Stimulated activated CD4-positive, alpha-beta T cell treated with anti-CD3 and anti-CD28 coated beads, Interleukin-1b, Interleukin-23, amount 100 ng/mL, for 4 hours (primary cell): ENCODE measurements at regions not wholly inside any gene's neighbourhood (a gene's known extent, or its start where the extent isn't known, plus 50 kb on each side); places are given as distances from the start of the nearest gene placed in this dataset.

Experiments used
- DNase-seq, 2 donors: peaks; one replicate each; pipeline ENCODE4 v3.0.0-alpha.2; 2020; ENCODE audit warnings: low read depth in 2 of 2

DNA sequence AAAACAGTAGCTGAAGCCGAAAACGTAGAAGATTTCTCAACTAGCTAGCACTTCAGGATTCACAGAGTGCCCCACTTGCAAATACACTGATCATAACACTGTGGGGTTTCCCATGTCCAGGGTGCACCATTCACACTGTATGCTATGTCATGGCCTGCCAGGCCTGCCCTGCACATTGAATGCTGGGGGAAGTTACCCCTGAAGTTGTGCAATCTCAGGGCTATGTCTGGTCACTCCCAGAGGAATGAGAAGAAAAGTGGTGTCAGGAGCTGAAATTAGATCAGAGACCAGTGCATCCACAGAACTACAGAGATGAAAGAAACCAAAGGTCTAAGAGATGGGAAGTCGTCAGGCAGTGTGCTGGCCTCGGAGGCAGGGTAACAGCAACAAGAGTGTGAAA, 196.8 kb downstream of the RAP2A start:
- DNase-seq = no peak

DNA sequence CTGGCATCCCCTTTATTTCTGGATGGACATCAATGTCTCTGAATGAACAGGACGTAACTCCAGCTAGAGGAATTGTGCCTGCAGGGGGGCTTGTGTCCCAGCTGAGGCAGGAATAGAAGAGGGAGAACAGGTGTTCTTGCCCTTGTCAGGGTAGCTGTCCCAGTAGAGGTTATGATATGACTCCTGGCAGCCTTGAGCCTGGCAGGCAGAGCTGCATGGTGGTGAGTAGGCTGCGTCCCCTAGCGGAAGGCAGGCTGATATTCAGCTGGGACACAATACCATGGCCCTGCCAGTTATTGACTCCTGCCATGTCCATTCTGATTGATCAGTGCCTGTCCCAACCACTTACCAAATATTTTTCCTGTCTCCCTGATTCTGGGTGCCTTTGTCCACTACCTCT, 197.2 kb downstream of the RAP2A start:
- DNase-seq = no peak

DNA sequence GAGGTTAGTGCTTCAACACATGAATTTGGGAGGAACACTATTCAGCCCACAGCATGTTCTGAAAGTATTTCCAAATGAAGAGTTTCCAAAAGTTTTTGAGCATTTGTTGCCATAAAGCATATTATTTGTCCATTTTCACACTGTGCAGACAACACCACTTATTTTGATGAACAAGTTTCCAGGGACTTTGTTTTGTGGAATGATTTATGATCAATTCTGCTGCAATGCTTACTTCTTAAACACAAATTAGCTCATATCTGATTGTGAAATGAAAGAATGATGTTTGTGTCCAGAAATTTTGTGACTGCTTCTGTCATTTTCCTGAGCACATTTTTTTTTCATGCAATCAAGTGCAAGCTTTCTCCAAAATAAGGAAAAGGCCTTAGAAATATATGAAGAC, 205.3 kb downstream of the RAP2A start:
- DNase-seq = no peak

DNA sequence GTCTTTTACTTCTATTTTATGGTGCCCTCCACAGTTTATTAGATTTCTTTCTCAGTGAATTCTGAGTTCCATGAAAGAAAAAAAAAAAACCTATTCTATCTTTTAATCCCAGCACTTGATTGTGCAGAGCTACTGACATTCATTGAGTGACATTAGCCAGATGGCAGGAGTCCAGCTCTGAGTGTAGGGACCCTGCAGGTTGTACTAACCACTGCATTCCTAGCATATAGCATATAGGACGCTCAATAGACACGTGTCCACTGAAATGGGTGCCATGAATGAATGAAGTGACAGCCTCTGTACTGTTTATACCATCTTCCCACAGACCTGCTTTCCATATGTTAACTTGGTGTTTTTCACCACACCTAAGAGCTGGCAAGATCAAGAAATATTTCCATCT, 206.3 kb downstream of the RAP2A start:
- no peak for DNase-seq

DNA sequence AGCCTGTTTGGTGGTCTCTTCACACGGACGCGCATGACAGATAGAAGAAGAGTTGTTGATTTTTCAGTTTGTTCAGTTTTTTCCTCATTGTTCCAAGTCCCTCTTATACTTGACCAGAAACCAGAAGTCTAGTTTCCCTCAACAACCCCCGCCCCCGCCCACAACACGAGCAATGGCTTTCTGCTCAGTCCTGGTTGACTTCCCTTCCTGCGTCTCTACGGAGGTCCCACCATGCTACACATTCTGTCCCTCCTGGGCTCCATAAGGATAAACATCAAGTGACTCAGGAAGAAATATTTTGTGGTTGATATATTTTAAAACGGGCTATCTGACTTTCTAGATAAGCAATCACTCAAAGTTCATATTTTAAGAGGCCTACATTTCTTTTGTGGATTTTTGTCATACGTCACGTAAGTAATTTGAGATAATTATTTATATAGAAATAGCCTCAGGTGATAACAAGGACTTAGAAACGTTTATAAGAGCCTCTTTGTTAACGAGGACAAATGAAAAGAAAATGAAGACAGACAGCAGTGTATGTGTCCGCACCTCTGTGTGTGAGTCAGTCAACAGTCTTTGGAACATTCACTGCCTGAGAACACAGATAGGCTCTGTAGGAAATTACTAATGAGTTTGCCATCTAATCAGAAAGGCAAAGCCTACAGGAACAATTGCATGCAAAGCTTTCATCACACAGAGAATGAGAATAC, 214.4 kb downstream of the RAP2A start:
- DNase-seq = no peak

DNA sequence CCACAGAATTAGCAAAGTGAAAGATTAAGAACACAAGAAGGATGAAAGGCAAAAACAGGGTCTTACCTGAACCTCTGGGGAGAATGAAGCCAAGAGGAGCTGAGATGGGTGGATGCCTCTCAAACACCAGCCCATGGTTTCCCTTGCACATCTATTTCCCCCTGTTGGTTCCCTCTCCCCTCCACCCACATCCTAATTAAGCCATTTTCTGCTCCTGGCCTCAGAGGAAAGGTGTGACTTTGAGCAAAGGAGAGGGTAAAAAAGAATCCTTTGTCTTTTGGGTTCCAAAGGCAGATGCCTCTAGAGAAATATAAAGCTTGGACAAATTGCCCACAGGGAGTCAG, 214.9 kb downstream of the RAP2A start:
- no peak for DNase-seq

DNA sequence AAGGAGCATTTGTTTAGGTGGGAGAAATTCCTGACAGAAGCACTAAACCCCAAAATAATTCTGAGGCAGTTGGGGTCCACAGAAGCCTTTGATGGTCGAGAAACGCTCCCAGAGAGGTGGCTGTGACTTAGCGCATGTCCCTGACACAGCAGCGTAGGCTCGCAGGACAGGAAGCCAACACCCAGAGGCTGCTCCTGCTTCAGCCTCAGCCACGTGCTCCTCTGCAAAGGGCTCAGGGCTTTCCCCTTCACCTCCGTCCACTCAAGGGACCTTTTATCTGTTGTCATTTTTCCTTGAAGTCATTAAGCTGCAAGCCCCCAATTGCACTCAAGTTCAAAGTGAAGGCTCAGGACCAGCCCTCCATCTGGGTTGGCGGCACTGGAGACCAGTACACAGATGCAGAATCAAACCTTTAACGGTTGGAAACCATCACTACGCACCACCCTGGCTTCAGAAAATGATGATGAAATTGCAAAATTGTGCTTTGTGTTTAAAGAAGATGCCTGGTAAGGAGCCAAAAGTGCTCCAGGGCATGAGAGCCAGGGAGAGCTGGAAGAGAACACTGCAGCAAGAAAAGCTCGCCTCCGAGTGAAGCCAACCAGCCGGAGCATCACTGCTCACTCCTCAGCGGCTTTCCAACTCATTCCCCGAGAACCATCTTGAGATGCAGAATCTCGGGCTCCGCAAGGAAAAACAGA, 219.6 kb downstream of the RAP2A start:
- DNase-seq = no peak

DNA sequence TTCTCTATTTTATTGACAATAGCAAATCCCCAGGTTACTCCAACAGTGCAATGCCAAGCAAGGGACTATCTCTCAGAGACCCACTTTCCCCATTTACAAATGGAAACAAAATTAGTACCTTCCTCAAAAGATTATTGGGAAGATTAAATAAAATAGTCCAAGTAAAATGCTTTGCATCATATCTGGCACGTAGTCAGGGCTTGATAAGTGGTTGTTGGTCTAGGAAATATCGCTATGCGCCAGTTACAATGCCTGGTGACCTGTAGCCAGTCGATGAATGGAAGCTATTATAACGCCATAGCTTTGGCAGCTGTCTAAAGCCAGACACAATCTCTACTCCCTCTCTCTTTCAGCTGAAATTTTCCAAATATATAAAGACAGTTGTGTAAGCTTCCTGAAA, 220.3 kb downstream of the RAP2A start:
- no peak for DNase-seq

DNA sequence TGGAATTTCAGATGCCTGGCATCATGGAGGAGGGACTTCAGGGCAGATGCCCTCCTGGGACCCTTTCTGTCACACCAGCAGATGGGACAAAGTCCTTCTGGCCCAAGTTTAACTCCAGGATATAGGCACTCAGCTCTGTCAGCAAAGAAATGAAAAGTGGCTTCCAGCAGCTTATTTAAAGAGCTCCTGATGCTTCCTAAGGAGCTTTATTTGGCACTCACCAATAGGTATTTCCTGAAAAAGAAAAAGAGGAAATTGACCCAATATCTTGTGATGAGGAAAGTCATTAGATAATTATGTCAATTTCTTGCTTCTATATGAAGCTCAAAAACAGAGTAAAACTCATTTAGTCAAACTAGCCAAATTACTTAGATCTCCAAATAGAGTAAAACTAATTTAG, 224.6 kb downstream of the RAP2A start:
- no peak for DNase-seq

DNA sequence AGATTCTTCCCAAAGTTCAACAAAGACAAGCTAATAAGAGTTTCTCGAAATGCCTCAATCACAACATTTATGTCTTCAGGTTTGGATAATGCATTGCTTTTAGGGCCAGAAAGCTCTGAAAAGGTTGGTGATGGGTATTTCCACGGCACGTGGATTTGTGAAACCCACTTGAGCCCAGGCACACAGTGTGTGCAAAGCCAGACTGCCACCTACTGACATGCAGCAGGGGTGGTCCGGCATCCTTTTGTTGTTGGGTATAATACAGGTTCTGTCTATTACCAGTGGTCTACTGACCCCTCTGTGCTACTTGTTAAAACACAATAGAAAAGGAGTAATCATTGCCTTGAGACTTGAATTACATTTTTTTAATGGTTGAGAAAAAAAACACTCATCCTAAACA, 225.6 kb downstream of the RAP2A start:
- no peak for DNase-seq

DNA sequence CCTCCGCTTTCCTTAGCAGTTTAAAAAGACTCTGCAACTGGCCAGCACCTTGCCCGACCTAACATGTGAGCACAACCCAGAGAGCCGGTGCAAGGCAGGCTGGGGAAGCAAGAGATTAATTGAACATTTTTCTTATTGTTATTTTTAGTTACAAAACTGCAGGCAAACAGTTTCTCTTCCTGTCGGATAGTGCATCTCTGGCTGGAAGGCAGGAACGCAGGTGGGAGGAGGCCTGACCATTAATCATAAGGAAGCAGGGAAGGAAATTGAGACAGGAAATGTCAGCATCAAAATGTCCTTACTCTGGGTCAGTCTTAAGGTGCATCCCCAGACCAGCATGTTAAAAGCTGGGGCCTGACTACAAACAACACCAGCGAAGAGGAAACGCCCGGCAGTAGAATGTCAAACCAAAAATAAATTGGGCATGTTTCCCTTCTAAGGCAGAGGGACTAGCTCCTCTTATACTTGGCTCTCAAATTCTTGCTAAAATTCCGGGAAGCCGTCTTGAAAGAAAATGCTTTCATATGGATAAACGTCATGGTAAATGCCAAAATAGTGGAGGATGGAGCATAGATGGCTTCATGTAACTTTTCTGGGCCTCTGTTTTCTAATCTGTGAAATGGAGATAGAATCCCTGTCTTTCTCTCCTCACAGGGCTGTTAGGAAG, 226.8 kb downstream of the RAP2A start:
- no peak for DNase-seq

DNA sequence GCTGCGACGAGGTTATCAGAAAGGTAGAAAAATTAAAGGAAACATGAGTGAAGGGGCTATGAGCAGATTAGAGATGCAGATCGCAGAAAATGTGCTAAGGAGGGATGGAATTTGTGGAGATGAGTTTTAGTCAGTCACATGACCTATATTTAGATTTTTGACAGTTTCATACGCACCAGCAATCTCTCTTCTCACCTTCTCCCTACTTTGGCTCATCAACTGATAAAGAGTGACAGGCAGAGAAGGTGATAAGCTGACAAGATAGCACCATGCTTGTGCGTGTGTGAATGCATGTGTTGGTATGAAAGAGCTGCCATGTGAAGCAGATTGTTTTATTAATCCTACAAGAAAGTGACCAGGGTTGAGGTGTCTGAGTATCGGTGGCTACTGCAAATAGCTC, 252.6 kb downstream of the RAP2A start:
- DNase-seq = no peak

DNA sequence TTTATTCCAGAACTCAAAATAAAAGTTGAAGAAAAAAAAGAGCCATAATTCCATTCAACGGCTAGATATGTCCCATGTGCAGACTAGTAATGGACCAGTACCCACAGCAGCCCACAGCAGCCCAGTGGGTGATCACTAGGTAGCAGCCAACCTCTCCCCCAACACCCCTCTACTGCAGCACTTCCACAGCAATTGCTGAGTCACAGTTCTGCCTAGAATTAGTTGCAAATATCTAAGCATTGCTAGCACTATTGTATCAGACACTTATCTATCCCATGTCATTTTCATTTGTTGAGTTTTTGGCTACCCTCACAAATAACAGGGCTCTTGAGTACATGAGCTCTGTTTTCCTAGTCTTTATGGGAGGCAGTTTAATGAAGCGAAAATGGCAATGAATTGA, 258.7 kb downstream of the RAP2A start:
- no peak for DNase-seq

DNA sequence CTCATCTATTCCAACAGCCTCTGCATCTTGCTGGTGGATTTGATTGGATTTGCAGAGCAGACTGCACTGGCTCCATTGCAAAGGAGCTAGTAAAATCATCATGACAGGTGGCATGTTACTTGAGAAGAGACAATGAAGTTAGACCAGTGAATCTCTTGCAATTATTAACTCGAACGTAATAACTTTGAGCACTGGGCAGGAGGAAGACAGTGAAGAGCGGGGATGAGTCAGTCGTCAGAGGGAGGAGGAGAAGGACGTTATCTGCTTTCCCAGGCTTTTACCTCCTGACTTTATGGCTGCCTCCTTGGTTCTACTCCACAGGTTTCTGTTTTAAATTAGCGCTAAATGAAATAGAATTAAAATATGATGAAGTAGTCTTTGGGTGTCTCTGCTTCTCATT, 257.8 kb upstream of the IPO5 start:
- DNase-seq = no peak

DNA sequence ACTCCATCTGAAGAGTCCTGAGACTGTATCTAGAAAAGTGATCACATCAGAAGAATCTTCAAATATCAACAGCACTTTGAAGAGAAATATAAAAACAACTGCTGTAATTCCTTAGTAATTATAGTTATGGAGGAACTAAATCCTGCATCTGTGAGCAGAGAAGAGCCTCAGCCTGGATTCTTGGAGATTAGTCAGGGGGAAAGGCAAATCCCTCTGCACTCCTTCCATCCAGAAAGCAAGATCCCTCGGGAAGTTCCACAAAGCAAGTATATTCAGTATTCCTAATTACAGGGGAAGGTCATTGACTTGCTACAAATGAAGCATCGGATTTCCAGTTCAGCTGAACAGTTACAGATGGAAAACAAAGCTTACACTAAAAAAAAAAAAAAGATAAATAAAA, 256.6 kb upstream of the IPO5 start:
- DNase-seq = no peak

DNA sequence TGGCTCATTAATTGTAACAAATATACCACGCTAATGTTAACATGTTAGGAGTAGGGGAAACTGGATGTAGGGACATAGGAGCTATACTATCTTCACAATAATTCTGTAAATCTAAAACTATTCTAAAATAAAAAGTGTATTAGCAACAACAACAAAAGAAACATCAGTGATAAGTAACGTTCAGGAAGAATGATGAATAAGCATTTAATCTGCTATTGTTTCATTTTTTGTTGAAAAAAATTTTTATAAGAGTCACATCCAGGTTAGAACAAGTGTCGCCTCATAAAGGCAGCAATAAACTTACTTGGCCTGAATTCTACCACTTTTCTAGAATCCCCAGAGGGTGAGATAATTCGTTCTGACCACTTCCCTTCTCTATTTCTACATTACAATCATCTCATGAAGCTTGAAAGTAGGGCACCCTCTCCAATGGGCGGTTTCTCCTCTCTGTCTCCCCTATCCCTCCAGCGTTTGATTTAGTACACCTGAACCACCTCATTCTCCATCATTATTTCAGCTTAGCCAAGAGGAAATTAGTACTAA, 253.1 kb upstream of the IPO5 start:
- DNase-seq = no peak

DNA sequence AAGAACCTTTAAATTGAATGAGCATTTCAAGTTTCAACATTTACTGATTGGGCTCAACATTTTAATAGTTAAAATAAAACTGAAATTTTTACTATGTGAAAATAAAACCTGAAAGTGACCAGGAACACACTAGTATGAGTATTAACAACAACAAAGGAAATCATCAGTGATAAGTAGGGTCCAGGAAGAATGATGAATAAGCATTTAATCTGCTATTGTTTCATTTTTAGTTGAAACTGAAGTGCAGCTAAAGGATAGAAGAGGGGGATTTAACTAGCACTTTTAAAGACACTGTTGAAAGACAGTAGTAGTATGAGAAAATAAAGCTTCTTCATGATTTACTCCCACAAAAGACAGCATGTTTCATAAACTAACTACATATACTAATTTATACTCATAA, 250.9 kb upstream of the IPO5 start:
- DNase-seq = no peak

DNA sequence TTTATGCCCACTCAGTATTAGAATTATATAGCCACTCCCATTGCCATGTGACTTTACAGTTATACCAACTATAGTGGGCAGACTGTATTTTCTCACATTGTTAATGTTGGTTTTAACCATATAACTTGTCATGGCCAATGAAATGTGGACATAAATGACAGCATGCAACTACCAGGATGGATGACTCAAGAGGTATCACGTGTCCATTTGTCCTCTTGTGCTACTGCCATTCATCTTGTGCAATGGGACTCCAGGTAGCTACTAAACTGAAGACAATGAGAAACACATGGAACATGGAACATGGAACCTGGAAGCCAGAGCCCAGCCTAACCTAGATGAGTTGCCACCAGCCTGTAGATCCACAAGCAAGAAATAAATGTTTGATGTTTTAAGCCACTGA, 242.7 kb upstream of the IPO5 start:
- DNase-seq = no peak

DNA sequence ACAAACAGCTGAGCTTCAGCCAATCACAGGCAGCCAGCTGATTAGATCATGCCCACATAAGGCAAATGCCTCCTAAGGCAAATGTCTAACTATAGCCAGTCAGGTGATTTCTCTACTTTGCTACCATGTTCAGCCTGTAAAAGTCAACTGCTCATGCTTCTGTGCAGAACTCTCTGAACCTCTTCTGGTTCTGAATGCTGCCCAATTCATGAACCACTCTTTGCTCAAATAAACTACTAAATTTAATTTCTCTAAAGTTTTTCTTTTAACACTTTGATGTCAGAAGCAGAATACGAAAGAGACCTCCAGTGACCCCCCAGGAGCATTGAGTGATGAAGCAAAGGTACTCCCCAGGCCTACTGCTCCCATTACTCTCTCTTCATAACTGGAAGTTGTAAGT, 240.7 kb upstream of the IPO5 start:
- DNase-seq = no peak

DNA sequence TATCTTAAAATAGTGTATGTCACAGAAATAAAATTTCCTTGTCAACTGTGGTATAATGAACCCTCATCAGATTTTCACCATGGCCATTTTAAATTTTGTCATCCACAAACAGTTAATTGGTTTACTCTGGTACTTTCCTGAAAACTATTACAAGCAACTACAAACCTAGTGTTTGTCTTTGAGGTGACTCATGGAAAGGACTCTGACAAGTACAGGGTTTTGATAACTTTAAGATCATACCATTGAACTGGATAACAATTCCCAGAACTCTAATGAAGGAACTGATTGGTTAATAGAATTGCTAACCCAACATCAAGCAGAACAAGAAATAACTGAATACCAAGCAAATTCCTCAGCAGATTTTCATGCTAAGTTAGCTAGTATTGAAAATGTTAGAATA, 237.7 kb upstream of the IPO5 start:
- DNase-seq = no peak

DNA sequence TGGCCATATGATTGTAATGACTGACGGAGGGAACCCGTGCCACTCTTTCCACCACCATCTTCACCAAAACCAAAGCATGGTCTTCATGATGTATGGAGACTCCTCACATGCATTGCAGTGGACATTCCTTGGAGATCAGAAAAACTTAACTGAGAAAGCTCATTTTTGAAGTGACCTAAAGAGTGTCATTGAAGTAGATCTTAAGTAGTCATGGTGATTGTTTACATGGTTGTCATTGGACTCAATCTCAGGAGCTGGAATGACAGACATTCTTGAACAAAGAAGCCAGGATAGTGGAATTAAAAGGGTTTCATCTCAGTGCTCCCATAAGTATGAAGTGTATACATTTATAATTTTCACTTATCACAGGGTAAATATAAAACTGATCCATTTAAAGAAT, 236.7 kb upstream of the IPO5 start:
- DNase-seq = no peak

DNA sequence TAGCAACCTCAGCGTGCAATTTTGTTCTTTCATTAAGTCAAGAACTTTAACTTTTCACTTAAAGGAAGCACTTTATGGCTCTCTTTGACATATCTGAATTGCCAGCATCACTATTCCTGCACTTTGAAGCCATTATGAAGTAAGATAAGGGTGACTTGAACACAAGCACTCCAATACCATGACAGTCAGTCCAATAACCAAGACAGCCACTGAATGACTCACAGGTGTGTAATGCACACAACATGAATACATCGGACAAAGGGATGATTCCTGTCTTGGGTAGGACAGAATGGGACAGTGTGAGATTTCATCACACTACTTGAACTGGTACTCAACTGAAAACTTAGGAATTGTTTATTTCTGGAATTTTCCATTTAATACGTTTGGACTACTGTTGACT, 233.7 kb upstream of the IPO5 start:
- no peak for DNase-seq

DNA sequence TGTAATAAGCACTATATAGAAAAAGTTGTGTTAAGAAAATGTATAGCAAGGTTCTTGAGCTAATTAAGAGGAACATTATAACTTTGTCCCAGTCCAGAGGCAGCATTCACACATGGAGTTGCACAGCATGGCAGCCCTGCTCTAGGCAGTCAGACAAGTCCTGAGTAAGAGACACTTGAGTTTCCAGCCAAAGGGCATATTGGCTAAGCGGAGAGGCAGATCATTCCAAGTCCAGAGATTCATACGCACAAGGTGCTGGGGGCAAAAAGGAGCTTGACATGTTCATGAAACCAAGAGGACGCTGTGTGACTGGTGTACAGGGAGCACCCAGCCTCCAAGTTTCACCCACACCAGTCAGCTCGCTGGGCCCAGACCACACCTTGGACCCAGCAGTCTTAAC, 232.6 kb upstream of the IPO5 start:
- DNase-seq = no peak
